Neuronal stem cell (in vitro differentiated cells): ENCODE measurements at regions not wholly inside any gene's neighbourhood (a gene's known extent, or its start where the extent isn't known, plus 50 kb on each side); places are given as distances from the start of the nearest gene placed in this dataset.
A peak's percentile ranks its signal among the peaks of the same experiment; 100 is the strongest.

ENCODE experiments used
- DNase-seq: peaks from one replicate; pipeline ENCODE4 v3.0.0-alpha.2; 2013; ENCODE audit warnings: low spot score
- H2AFZ ChIP-seq: one replicate; pipeline ENCODE4 v1.6.1; 2013; ENCODE audit warnings: mild to moderate bottlenecking, low read length, inconsistent platforms
- H2AK5ac ChIP-seq: 2 replicates; pipeline ENCODE4 v1.6.1; 2013; ENCODE audit warnings: low read depth, mild to moderate bottlenecking, inconsistent platforms, low read length, moderate library complexity, mixed read lengths
- H2BK120ac ChIP-seq: 2 replicates; pipeline ENCODE4 v1.6.1; 2013; ENCODE audit warnings: low read depth, mild to moderate bottlenecking, inconsistent platforms, low read length, moderate library complexity, mixed read lengths
- H2BK12ac ChIP-seq: one replicate; pipeline ENCODE4 v1.6.1; 2013; ENCODE audit warnings: low read length, inconsistent platforms
- H2BK15ac ChIP-seq: 2 replicates; pipeline ENCODE4 v1.6.1; 2013; ENCODE audit warnings: mild to moderate bottlenecking, low read length, inconsistent platforms, mixed read lengths
- H2BK5ac ChIP-seq: one replicate; pipeline ENCODE4 v1.6.1; 2013; ENCODE audit warnings: inconsistent platforms, mild to moderate bottlenecking, low read length, moderate library complexity
- H3K14ac ChIP-seq: one replicate; pipeline ENCODE4 v1.6.1; 2013; ENCODE audit warnings: low read length, inconsistent platforms
- H3K18ac ChIP-seq: 2 replicates; pipeline ENCODE4 v1.6.1; 2013; ENCODE audit warnings: low read length, inconsistent platforms
- H3K23ac ChIP-seq: 2 replicates; pipeline ENCODE4 v1.6.1; 2013; ENCODE audit warnings: low read depth, mild to moderate bottlenecking, mixed read lengths, low read length, inconsistent platforms; ENCODE audit not compliant: poor library complexity
- H3K27ac ChIP-seq: replicated peaks from 3 replicates; pipeline ENCODE4 v1.5.1; 2013; ENCODE audit warnings: low read length, inconsistent platforms
- H3K27me3 ChIP-seq, 3 experiments: 2 replicates each; pipeline ENCODE4 v1.6.1; 2013; ENCODE audit warnings: low read length in 3 of 3, mild to moderate bottlenecking in 2 of 3, inconsistent platforms in 1 of 3, low read depth in 1 of 3, mixed read lengths in 1 of 3, moderate library complexity in 1 of 3; ENCODE audit not compliant: control insufficient read depth in 3 of 3, insufficient read depth in 3 of 3
- H3K36me3 ChIP-seq, 2 donors: replicated peaks in 1 of 2; 2 replicates each; pipeline ENCODE4 v1.6.1; 2013; ENCODE audit warnings: low read length in 2 of 2; ENCODE audit not compliant: control insufficient read depth in 2 of 2, insufficient read depth in 2 of 2
- H3K4ac ChIP-seq: 2 replicates; pipeline ENCODE4 v1.6.1; 2013; ENCODE audit warnings: inconsistent platforms, mild to moderate bottlenecking, low read length, moderate library complexity
- H3K4me1 ChIP-seq, 2 donors: 1 replicate in 1 of 2; 2 replicates in 1 of 2; pipeline ENCODE4 v1.6.1; 2013; ENCODE audit warnings: low read length in 2 of 2, low read depth in 1 of 2; ENCODE audit not compliant: control insufficient read depth in 2 of 2, insufficient read depth in 1 of 2
- H3K4me2 ChIP-seq: one replicate; pipeline ENCODE4 v1.6.1; 2013; ENCODE audit warnings: mild to moderate bottlenecking, low read length, inconsistent platforms; ENCODE audit not compliant: insufficient read depth, poor library complexity, severe bottlenecking
- H3K4me3 ChIP-seq, 2 donors: 2 replicates each; pipeline ENCODE4 v1.5.1; 2013; ENCODE audit warnings: low read length in 2 of 2, mild to moderate bottlenecking in 2 of 2, inconsistent platforms in 1 of 2, moderate library complexity in 1 of 2
- H3K79me1 ChIP-seq: one replicate; pipeline ENCODE4 v1.6.1; 2013; ENCODE audit warnings: low read depth, mild to moderate bottlenecking, inconsistent platforms, low read length, moderate library complexity
- H3K9ac ChIP-seq: one replicate; pipeline ENCODE4 v1.6.1; 2013; ENCODE audit warnings: mild to moderate bottlenecking, low read depth, low read length, inconsistent platforms; ENCODE audit not compliant: poor library complexity
- H3K9me3 ChIP-seq, 2 donors: replicated peaks in 1 of 2; 2 replicates each; pipeline versions ENCODE3 to v1.6.1; 2013; ENCODE audit warnings: low read length in 2 of 2, mild to moderate bottlenecking in 2 of 2, inconsistent platforms in 1 of 2, low read depth in 1 of 2, mixed read lengths in 1 of 2, moderate library complexity in 1 of 2; ENCODE audit not compliant: control insufficient read depth in 2 of 2, insufficient read depth in 1 of 2
- H4K8ac ChIP-seq: one replicate; pipeline ENCODE4 v1.6.1; 2013; ENCODE audit warnings: low read depth, mild to moderate bottlenecking, inconsistent platforms, low read length, moderate library complexity
- H4K91ac ChIP-seq: one replicate; pipeline ENCODE4 v1.6.1; 2013; ENCODE audit warnings: low read length, low read depth, mild to moderate bottlenecking, inconsistent platforms; ENCODE audit not compliant: poor library complexity
- WGBS, 2 donors: extraction: QIAGEN DNeasy Blood & Tissue Kit; methylation state at CpG; one replicate each; pipeline ENCODE4 v1.1.7; 2013; ENCODE audit warnings: missing lambda C conversion rate in 2 of 2, mixed read lengths in 1 of 2; ENCODE audit not compliant: insufficient read length in 2 of 2, insufficient replicate concordance in 1 of 2; ENCODE audit errors: extremely low coverage in 2 of 2; 5-methylcytosine and 5-hydroxymethylcytosine counted together

DNA sequence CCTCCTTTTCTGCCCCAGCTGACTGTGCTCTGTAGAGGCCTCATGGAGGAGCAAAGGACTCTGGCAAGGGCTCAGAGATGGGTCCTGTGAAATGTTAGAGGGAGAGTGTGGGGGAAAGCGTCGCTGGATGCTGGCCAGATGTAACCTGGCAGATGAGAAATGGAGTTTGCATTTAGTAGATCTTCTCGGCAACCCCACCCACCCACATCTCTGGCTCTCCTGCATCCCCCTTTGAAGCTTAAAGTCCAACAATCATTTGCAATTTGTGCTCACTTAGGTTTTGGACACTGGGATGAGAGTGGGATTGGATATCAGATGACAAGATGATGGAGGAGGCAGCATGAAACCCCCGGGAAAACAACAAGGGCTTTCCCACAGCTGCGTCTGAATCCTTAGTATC is 523.6 kb upstream of the MCTP2 start:
- no peak overlapping the region for H2BK5ac ChIP-seq
- H2BK120ac ChIP-seq: no peak overlapping the region
- no peak overlapping the region for H3K4me3 ChIP-seq
- no peak overlapping the region for H3K9ac ChIP-seq
- no peak overlapping the region for H3K27ac ChIP-seq
- H4K91ac ChIP-seq: no peak overlapping the region
- no peak overlapping the region for H3K4me2 ChIP-seq
- H3K4ac ChIP-seq: no peak overlapping the region
- no peaks in the 10 kb centered on the region for H3K27me3 ChIP-seq
- no peak overlapping the region for H4K8ac ChIP-seq
- WGBS, 2 donors: no CpG with 5 or more reads among the region's 5 CpGs
- H2AFZ ChIP-seq: no peak overlapping the region
- no peak overlapping the region for H3K14ac ChIP-seq
- H3K36me3 ChIP-seq: no peaks in the 10 kb centered on the region
- H2AK5ac ChIP-seq: no peak overlapping the region
- no peak overlapping the region for H3K18ac ChIP-seq
- peaks cover 0 to 2% of the 10 kb centered on the region in 2 donors for H3K9me3 ChIP-seq
- H3K23ac ChIP-seq: no peak overlapping the region
- no peaks in the 10 kb centered on the region for H3K4me1 ChIP-seq
- H2BK12ac ChIP-seq: no peak overlapping the region
- H2BK15ac ChIP-seq: no peak overlapping the region
- DNase-seq: no peak
- H3K79me1 ChIP-seq: no peaks in the 10 kb centered on the region

GRCh38 chr15:93706495-93707292 is 524.7 kb upstream of the MCTP2 start:
- no peak overlapping the region for H2AK5ac ChIP-seq

GRCh38 chr15:93705753-93706455 is 525.5 kb upstream of the MCTP2 start:
- H3K27ac ChIP-seq: no peak overlapping the region
- H3K9ac ChIP-seq: no peak overlapping the region
- no peak overlapping the region for H2BK12ac ChIP-seq
- H4K8ac ChIP-seq: no peak overlapping the region
- no peaks in the 10 kb centered on the region for H3K4me1 ChIP-seq
- no peak overlapping the region for H2BK5ac ChIP-seq
- H2BK120ac ChIP-seq: no peak overlapping the region
- H2AK5ac ChIP-seq: no peak overlapping the region
- no peak overlapping the region for H2BK15ac ChIP-seq
- no peak overlapping the region for H3K4me3 ChIP-seq
- no peak overlapping the region for H3K14ac ChIP-seq
- no peak overlapping the region for H3K4ac ChIP-seq
- no peak overlapping the region for H3K4me2 ChIP-seq
- H3K79me1 ChIP-seq: no peaks in the 10 kb centered on the region
- H2AFZ ChIP-seq: no peak overlapping the region
- no CpG with 5 or more reads among the region's 7 CpGs for WGBS, 2 donors
- H4K91ac ChIP-seq: no peak overlapping the region
- H3K27me3 ChIP-seq: no peaks in the 10 kb centered on the region
- peaks cover 0 to 2% of the 10 kb centered on the region in 2 donors for H3K9me3 ChIP-seq
- H3K36me3 ChIP-seq: no peaks in the 10 kb centered on the region
- no peak overlapping the region for H3K18ac ChIP-seq
- no peak overlapping the region for H3K23ac ChIP-seq
- no peak for DNase-seq

More at GRCh38 chr15:93706495-93707292, 524.7 kb upstream of the MCTP2 start:
- no peak overlapping the region for H3K4ac ChIP-seq
- no peak overlapping the region for H3K4me3 ChIP-seq
- H3K23ac ChIP-seq: no peak overlapping the region
- no peak overlapping the region for H3K4me2 ChIP-seq
- H3K9me3 ChIP-seq: peaks cover 0 to 2% of the 10 kb centered on the region in 2 donors
- no peak overlapping the region for H3K14ac ChIP-seq
- H2BK120ac ChIP-seq: no peak overlapping the region
- H4K8ac ChIP-seq: no peak overlapping the region
- DNase-seq: no peak
- H4K91ac ChIP-seq: no peak overlapping the region
- no peaks in the 10 kb centered on the region for H3K36me3 ChIP-seq
- H3K4me1 ChIP-seq: no peaks in the 10 kb centered on the region
- no peak overlapping the region for H2AFZ ChIP-seq
- H3K27me3 ChIP-seq: no peaks in the 10 kb centered on the region
- WGBS, 2 donors: no CpG with 5 or more reads among the region's 7 CpGs
- H2BK5ac ChIP-seq: no peak overlapping the region
- H2BK15ac ChIP-seq: no peak overlapping the region
- no peak overlapping the region for H3K9ac ChIP-seq
- no peak overlapping the region for H3K27ac ChIP-seq
- no peak overlapping the region for H2BK12ac ChIP-seq
- no peaks in the 10 kb centered on the region for H3K79me1 ChIP-seq
- peak overlapping the region; percentile 67 for H3K18ac ChIP-seq

- Histone ChIP-seq H3K9ac (no peak overlapping the region), H3K27ac (no peak overlapping the region), H3K4me2 (no peak overlapping the region), H3K23ac (no peak overlapping the region), H3K36me3 (no peaks in the 10 kb centered on the region), H2BK15ac (no peak overlapping the region), H3K9me3 (peaks cover 0 to 10% of the 10 kb centered on the region in 2 donors), H3K4me3 (no peak overlapping the region), H3K4ac (no peak overlapping the region), H3K79me1 (no peaks in the 10 kb centered on the region), H3K14ac (no peak overlapping the region), H2AK5ac (no peak overlapping the region), H2BK12ac (no peak overlapping the region), H3K27me3 (no peaks in the 10 kb centered on the region), H3K4me1 (no peaks in the 10 kb centered on the region), H4K8ac (no peak overlapping the region), H2BK120ac (no peak overlapping the region), H3K18ac (no peak overlapping the region), H2BK5ac (no peak overlapping the region), H2AFZ (no peak overlapping the region), H4K91ac (no peak overlapping the region)
- no peak for DNase-seq
- no CpG with 5 or more reads among the region's 2 CpGs for WGBS, 2 donors
These were observed 528.1 kb upstream of the MCTP2 start for GRCh38 chr15:93703092-93703739.
